NCI-H2196 (cell line): ENCODE measurements at regions not wholly inside any gene's neighbourhood (a gene's known extent, or its start where the extent isn't known, plus 50 kb on each side); places are given as distances from the start of the nearest gene placed in this dataset.

Experiments
- DNase-seq: peaks from one replicate; lab custom pipeline; 2025; ENCODE audit not compliant: unreplicated experiment; lab: John Stamatoyannopoulos, UW

- DNase-seq = no peak
Observed at GRCh38 chr14:101130861-101131260, 227.3 kb upstream of the RTL1 start.

- no peak for DNase-seq
Observed at GRCh38 chr14:101131451-101131916, 228.0 kb upstream of the RTL1 start.

GRCh38 chr14:101132051-101132571, 228.6 kb upstream of the RTL1 start:
- no peak for DNase-seq

- DNase-seq = no peak
Observed at GRCh38 chr14:101132588-101132987, 229.1 kb upstream of the RTL1 start.

GRCh38 chr14:101133068-101133467, 229.5 kb upstream of the RTL1 start:
- no peak for DNase-seq

GRCh38 chr14:101134161-101134631, 230.7 kb upstream of the RTL1 start:
- no peak for DNase-seq

GRCh38 chr14:101134851-101135433, 231.4 kb upstream of the RTL1 start:
- no peak for DNase-seq

GRCh38 chr14:101135796-101136742, 232.5 kb upstream of the RTL1 start:
- DNase-seq = no peak

- DNase-seq = no peak
Observed at GRCh38 chr14:101137234-101137633, 233.7 kb upstream of the RTL1 start.

- no peak for DNase-seq
Observed at GRCh38 chr14:101147848-101148247, 244.3 kb upstream of the RTL1 start.

GRCh38 chr14:101150039-101150610, 246.6 kb upstream of the RTL1 start:
- DNase-seq = no peak

GRCh38 chr14:101151226-101151926, 247.9 kb upstream of the RTL1 start:
- no peak for DNase-seq

- no peak for DNase-seq
Observed at GRCh38 chr14:101151927-101152305, 248.4 kb upstream of the RTL1 start.

- DNase-seq = no peak
Observed at GRCh38 chr14:101152855-101153254, 249.3 kb upstream of the RTL1 start.

- no peak for DNase-seq
Observed at GRCh38 chr14:101153691-101154090, 250.2 kb upstream of the RTL1 start.

- no peak for DNase-seq
Observed at GRCh38 chr14:101155575-101155974, 252.1 kb upstream of the RTL1 start.

GRCh38 chr14:101167428-101167827, 263.9 kb upstream of the RTL1 start:
- no peak for DNase-seq

- no peak for DNase-seq
Observed at GRCh38 chr14:101169267-101169666, 265.7 kb upstream of the RTL1 start.

GRCh38 chr14:101171650-101172049, 268.1 kb upstream of the RTL1 start:
- DNase-seq = no peak

GRCh38 chr14:101173698-101174521, 270.4 kb upstream of the RTL1 start:
- DNase-seq = no peak
